ENCODE measurements at regions not wholly inside any gene's neighbourhood (a gene's known extent, or its start where the extent isn't known, plus 50 kb on each side); places are given as distances from the start of the nearest gene placed in this dataset.

DNA sequence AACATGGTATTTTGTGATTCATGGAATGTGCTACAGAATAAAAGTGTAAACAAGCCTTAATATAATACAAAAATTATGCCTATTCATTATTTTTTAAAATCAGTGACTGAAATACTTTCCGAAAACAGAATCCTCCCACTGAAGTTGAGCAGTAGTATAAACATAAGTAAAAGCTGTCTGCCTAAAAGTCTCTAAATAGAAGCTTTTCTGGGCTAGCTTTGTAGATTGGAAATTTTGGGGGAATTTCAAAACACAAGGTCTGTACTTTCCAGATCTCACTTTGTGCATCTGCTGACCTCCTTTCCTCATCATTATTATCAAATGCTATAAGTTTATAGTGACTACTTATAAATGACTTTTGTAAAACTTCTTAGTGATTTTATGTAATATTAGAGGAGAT, 80.4 kb upstream of the TRHDE start:
- TF ChIP-seq, protein P1, sequence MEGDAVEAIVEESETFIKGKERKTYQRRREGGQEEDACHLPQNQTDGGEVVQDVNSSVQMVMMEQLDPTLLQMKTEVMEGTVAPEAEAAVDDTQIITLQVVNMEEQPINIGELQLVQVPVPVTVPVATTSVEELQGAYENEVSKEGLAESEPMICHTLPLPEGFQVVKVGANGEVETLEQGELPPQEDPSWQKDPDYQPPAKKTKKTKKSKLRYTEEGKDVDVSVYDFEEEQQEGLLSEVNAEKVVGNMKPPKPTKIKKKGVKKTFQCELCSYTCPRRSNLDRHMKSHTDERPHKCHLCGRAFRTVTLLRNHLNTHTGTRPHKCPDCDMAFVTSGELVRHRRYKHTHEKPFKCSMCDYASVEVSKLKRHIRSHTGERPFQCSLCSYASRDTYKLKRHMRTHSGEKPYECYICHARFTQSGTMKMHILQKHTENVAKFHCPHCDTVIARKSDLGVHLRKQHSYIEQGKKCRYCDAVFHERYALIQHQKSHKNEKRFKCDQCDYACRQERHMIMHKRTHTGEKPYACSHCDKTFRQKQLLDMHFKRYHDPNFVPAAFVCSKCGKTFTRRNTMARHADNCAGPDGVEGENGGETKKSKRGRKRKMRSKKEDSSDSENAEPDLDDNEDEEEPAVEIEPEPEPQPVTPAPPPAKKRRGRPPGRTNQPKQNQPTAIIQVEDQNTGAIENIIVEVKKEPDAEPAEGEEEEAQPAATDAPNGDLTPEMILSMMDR (conservative IDR thresholded peaks at IDR 0.05; ENCODE audit: low read depth, low read length): no peak
- no peak for TF ChIP-seq EZH2phosphoT487 (IDR thresholded peaks at IDR 0.05; ENCODE audit: borderline replicate concordance, low read length)
